Esophagus muscularis mucosa (tissue), 4 donors: ENCODE measurements at regions not wholly inside any gene's neighbourhood (a gene's known extent, or its start where the extent isn't known, plus 50 kb on each side); places are given as distances from the start of the nearest gene placed in this dataset.

Experiments used
- DNase-seq: peaks from one replicate; pipeline ENCODE4 v3.0.0-alpha.2; 2017; ENCODE audit errors: extremely low spot score
- H3K27ac ChIP-seq, 4 donors: fragments of 200-600 bp; sonication (generic); replicated peaks in 1 of 4; 1 replicate in 3 of 4; 2 replicates in 1 of 4; pipeline ENCODE4 v1.5.1; 2016 to 2019; ENCODE audit warnings: mild to moderate bottlenecking in 1 of 4
- H3K27me3 ChIP-seq, 4 donors: fragments of 200-600 bp; sonication (generic); one replicate each; pipeline versions ENCODE4 v1.5.1 to v1.6.0; 2016 to 2019
- H3K36me3 ChIP-seq, 4 donors: fragments of 200-600 bp; sonication (generic); one replicate each; pipeline ENCODE4 v1.5.1; 2016 to 2019
- H3K4me1 ChIP-seq, 4 donors: fragments of 200-600 bp; sonication (generic); one replicate each; pipeline ENCODE4 v1.5.1; 2016 to 2019
- H3K4me3 ChIP-seq, 4 donors: fragments of 200-600 bp; sonication (generic); 1 replicate in 2 of 4; 2 replicates in 2 of 4; pipeline ENCODE4 v1.5.1; 2016 to 2019; ENCODE audit warnings: mild to moderate bottlenecking in 4 of 4, moderate library complexity in 1 of 4
- H3K9me3 ChIP-seq, 4 donors: fragments of 200-600 bp; sonication (generic); 1 replicate in 3 of 4; 2 replicates in 1 of 4; pipeline ENCODE4 v1.5.1; 2016 to 2019
- CTCF ChIP-seq, 3 experiments: fragments of 200-600 bp in 2 of 3; fragments of 450-650 bp in 1 of 3; sonication (generic) in 2 of 3; IDR thresholded peaks; one replicate each; pipeline ENCODE4 v1.5.1; 2017 to 2019; ENCODE audit warnings: antibody characterized with exemption in 3 of 3, mild to moderate bottlenecking in 2 of 3, moderate library complexity in 1 of 3
- EP300 ChIP-seq: sonication (generic); formaldehyde crosslinking; IDR thresholded peaks from one replicate; pipeline ENCODE4 v1.6.1; 2017; ENCODE audit warnings: antibody characterized with exemption
- POLR2A ChIP-seq: fragments of 450-650 bp; IDR thresholded peaks from one replicate; pipeline ENCODE4 v1.6.1; 2017; ENCODE audit warnings: antibody characterized with exemption, moderate library complexity, mild to moderate bottlenecking, low read depth
- POLR2AphosphoS5 ChIP-seq, 2 donors: sonication (generic); formaldehyde crosslinking; IDR thresholded peaks; one replicate each; pipeline ENCODE4 v1.6.1; 2017; ENCODE audit warnings: antibody characterized with exemption in 2 of 2
- WGBS: methylation state at CpG from one replicate; pipeline ENCODE4 v1.1.5; 2018; 5-methylcytosine and 5-hydroxymethylcytosine counted together
- intact Hi-C: fragments of 100-400 bp; cut with DNase I; formaldehyde crosslinking; loops from one replicate; pipeline ENCODE4 v1.15.1; 2023

- Histone ChIP-seq H3K4me1 (no peaks in the 10 kb centered on the region), H3K27ac (no peak overlapping the region), H3K36me3 (no peaks in the 10 kb centered on the region), H3K4me3 (no peak overlapping the region), H3K9me3 (no peaks in the 10 kb centered on the region), H3K27me3 (peaks cover 0 to 4% (median 0%) of the 10 kb centered on the region in 4 donors)
- TF ChIP-seq EP300 (no peak), CTCF (IDR thresholded peaks at IDR 0.05) (no peak), POLR2A (no peak), POLR2AphosphoS5 (IDR thresholded peaks at IDR 0.05) (no peak)
- intact Hi-C loops: no loop called here
- 87% methylated on average over 6 of the region's 6 CpGs for WGBS
- DNase-seq: no peak
Measured at GRCh38 chr21:31583498-31583897, 76.0 kb upstream of the SOD1 start.

GRCh38 chr21:31580866-31581276 lies 78.6 kb upstream of the SOD1 start:
- TF ChIP-seq EP300: no peak
- TF ChIP-seq POLR2AphosphoS5 (IDR thresholded peaks at IDR 0.05): no peak
- TF ChIP-seq CTCF (IDR thresholded peaks at IDR 0.05): peak; percentile 66 to 84 (median 67)
- Histone ChIP-seq H3K4me1 (no peaks in the 10 kb centered on the region), H3K27ac (no peak overlapping the region), H3K4me3 (no peak overlapping the region), H3K9me3 (no peaks in the 10 kb centered on the region), H3K36me3 (no peaks in the 10 kb centered on the region), H3K27me3 (peaks cover 0 to 13% (median 0%) of the 10 kb centered on the region in 4 donors)
- WGBS: 45% methylated on average over 3 of the region's 3 CpGs
- intact Hi-C loops: loop anchor here (2.0 kb wide), 1 partner anchor 382 kb away; no protein-coding TSS in a partner anchor
- no peak for DNase-seq

- H3K27me3 ChIP-seq: peaks cover 0 to 30% (median 0%) of the 10 kb centered on the region in 4 donors
- intact Hi-C loops: no loop called here
- no peaks in the 10 kb centered on the region for H3K36me3 ChIP-seq
- H3K9me3 ChIP-seq: peaks cover 0 to 12% (median 5%) of the 10 kb centered on the region in 4 donors
- no peaks in the 10 kb centered on the region for H3K4me1 ChIP-seq
- TF ChIP-seq POLR2AphosphoS5 (IDR thresholded peaks at IDR 0.05) (no peak), CTCF (IDR thresholded peaks at IDR 0.05) (no peak), EP300 (no peak), POLR2A (no peak)
- H3K27ac ChIP-seq: no peak overlapping the region
- no peak overlapping the region for H3K4me3 ChIP-seq
- no peak for DNase-seq
Measured at GRCh38 chr21:31577271-31577670, 82.2 kb upstream of the SOD1 start.

- intact Hi-C loops: no loop called here
Measured at GRCh38 chr21:31576428-31576827, 83.1 kb upstream of the SOD1 start.

More at GRCh38 chr21:31576428-31576827, 83.1 kb upstream of the SOD1 start:
- 56% methylated on average over 6 of the region's 6 CpGs for WGBS
- H3K4me1 ChIP-seq: no peaks in the 10 kb centered on the region
- DNase-seq: no peak
- H3K27ac ChIP-seq: no peak overlapping the region
- H3K27me3 ChIP-seq: peaks cover 0 to 30% (median 0%) of the 10 kb centered on the region in 4 donors
- no peaks in the 10 kb centered on the region for H3K36me3 ChIP-seq
- TF ChIP-seq CTCF (IDR thresholded peaks at IDR 0.05) (no peak), POLR2A (no peak)
- H3K4me3 ChIP-seq: no peak overlapping the region
- peaks cover 0 to 12% (median 5%) of the 10 kb centered on the region in 4 donors for H3K9me3 ChIP-seq
